Vagina (tissue), 2 donors: ENCODE measurements at regions not wholly inside any gene's neighbourhood (a gene's known extent, or its start where the extent isn't known, plus 50 kb on each side); places are given as distances from the start of the nearest gene placed in this dataset.

ENCODE experiments used
- CTCF ChIP-seq, 3 experiments: fragments of 450-650 bp in 2 of 3; fragments of 200-600 bp in 1 of 3; sonication (generic) in 1 of 3; IDR thresholded peaks; one replicate each; pipeline ENCODE4 v1.5.1; 2017 to 2019; ENCODE audit warnings: antibody characterized with exemption in 3 of 3, mild to moderate bottlenecking in 2 of 3, moderate library complexity in 2 of 3
- POLR2A ChIP-seq, 2 donors: fragments of 450-650 bp; IDR thresholded peaks; one replicate each; pipeline ENCODE4 v1.6.1; 2017; ENCODE audit warnings: antibody characterized with exemption in 2 of 2, mild to moderate bottlenecking in 2 of 2, moderate library complexity in 2 of 2
- POLR2AphosphoS5 ChIP-seq, 2 donors: sonication (generic); formaldehyde crosslinking; IDR thresholded peaks; one replicate each; pipeline ENCODE4 v1.9.0; 2017; ENCODE audit warnings: antibody characterized with exemption in 2 of 2, mild to moderate bottlenecking in 2 of 2, low read depth in 1 of 2; ENCODE audit not compliant: insufficient read depth in 1 of 2

GRCh38 chr2:217456016-217456415, 546.8 kb downstream of the TNS1 start:
- TF ChIP-seq CTCF (IDR thresholded peaks at IDR 0.05) (no peak), POLR2AphosphoS5 (IDR thresholded peaks at IDR 0.05; ENCODE audit: insufficient read depth in 1 of 2, low read depth in 1 of 2) (no peak), POLR2A (IDR thresholded peaks at IDR 0.05) (no peak)
